ENCODE measurements at regions not wholly inside any gene's neighbourhood (a gene's known extent, or its start where the extent isn't known, plus 50 kb on each side); places are given as distances from the start of the nearest gene placed in this dataset.
"Not testable (repeated sequence)": the region's sequence is repeated elsewhere in the genome, so short reads cannot be mapped to it uniquely, and the experiment has no call there.

DNA sequence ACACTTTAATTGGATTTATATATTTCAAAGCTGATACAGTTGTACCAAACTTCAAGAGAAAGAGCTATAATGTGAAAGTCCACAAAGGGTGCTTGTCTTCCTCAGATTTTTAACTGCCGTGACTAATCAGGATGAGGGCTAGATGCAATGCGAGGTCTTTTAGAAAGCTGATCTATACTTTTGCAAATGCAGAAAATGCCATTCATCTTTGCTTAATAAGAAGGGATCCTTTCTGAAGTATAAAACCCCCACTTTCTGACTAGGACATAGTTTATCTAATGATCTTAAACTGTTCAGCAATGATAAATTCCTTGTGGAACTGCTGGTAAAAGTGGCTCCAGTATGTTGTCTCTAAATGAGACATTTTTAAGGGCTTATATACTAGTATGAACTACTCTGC, 102.7 kb upstream of the NGF start:
- TF ChIP-seq, protein P1, sequence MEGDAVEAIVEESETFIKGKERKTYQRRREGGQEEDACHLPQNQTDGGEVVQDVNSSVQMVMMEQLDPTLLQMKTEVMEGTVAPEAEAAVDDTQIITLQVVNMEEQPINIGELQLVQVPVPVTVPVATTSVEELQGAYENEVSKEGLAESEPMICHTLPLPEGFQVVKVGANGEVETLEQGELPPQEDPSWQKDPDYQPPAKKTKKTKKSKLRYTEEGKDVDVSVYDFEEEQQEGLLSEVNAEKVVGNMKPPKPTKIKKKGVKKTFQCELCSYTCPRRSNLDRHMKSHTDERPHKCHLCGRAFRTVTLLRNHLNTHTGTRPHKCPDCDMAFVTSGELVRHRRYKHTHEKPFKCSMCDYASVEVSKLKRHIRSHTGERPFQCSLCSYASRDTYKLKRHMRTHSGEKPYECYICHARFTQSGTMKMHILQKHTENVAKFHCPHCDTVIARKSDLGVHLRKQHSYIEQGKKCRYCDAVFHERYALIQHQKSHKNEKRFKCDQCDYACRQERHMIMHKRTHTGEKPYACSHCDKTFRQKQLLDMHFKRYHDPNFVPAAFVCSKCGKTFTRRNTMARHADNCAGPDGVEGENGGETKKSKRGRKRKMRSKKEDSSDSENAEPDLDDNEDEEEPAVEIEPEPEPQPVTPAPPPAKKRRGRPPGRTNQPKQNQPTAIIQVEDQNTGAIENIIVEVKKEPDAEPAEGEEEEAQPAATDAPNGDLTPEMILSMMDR (IDR thresholded peaks at IDR 0.05; ENCODE audit: low read depth, low read length, missing control alignments) = no peak
- H3K36me3 ChIP-seq (replicated peaks) = no peaks in the 10 kb centered on the region
- H3K4me3 ChIP-seq (ENCODE audit: low read depth, low read length) = no peak overlapping the region
- no peak overlapping the region for H3K27ac ChIP-seq
- H3K27me3 ChIP-seq (replicated peaks) = no peaks in the 10 kb centered on the region
- no peak for DNase-seq
- in situ Hi-C loops (cut with HindIII; ENCODE audit: low pct_ligation_motif_present, low sequenced_read_pairs) = no loop called here

DNA sequence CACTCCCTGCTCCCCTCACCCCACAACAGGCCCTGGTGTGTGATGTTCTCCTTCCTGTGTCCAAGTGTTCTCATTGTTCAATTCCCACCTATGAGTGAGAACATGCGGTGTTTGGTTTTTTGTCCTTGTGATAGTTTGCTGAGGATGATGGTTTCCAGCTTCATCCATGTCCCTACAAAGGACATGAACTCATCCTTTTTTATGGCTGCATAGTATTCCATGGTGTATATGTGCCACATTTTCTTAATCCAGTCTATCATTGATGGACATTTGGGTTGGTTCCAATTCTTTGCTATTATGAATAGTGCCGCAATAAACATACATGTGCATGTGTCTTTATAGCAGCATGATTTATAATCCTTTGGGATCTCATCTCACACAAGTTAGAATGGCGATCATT, 101.5 kb upstream of the NGF start:
- in situ Hi-C loops (cut with HindIII; ENCODE audit: low pct_ligation_motif_present, low sequenced_read_pairs); H3K27me3 ChIP-seq (replicated peaks); H3K27ac ChIP-seq; H3K36me3 ChIP-seq (replicated peaks); H3K4me3 ChIP-seq (ENCODE audit: low read depth, low read length); DNase-seq: not testable (repeated sequence)

DNA sequence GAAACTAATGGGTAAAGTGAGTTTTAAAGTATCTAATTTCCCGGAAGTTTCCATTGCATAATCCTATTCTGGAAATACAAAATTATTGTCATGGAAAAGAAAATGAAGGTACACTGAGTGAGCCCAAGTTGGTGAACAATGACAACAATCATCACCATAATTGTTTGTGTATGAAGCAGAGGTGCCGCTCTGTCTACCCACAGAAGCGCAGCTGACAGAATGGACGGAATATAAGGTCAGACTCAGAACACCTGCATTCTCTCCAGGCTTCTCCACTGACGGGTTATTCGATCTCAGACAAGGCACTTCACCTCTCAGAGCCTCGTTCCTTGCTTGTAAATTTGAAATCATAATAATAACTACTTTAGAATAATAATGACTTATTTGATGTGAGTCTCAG, 99.1 kb upstream of the NGF start:
- Histone ChIP-seq H3K36me3 (replicated peaks) (no peaks in the 10 kb centered on the region), H3K27ac (no peak overlapping the region), H3K4me3 (ENCODE audit: low read depth, low read length) (no peak overlapping the region), H3K27me3 (replicated peaks) (no peaks in the 10 kb centered on the region)
- TF ChIP-seq, protein P1 (IDR thresholded peaks at IDR 0.05; ENCODE audit: low read depth, low read length, missing control alignments) = no peak
- DNase-seq = no peak
- in situ Hi-C loops (cut with HindIII; ENCODE audit: low pct_ligation_motif_present, low sequenced_read_pairs) = no loop called here

DNA sequence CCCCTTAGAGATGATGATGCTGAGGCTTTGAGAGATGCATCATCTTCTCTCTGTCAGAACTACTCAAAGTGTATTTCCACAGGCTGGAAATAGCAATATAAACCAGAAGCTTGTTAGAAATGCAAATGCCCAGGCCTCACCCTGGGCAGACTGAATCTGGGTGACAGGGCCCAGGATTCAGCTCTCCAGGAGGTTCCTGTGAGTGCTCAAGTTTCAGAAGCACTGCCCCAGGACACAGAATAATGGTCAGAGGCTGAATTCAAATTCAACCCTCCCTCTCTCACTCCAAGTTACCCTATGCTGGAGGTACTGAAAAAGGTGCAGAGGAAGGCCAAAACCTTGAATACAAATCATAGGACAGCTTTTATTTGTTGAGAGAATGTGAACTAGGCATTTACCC, 98.5 kb upstream of the NGF start:
- no peak overlapping the region for H3K27ac ChIP-seq
- no peaks in the 10 kb centered on the region for H3K36me3 ChIP-seq (replicated peaks)
- in situ Hi-C loops (cut with HindIII; ENCODE audit: low pct_ligation_motif_present, low sequenced_read_pairs) = no loop called here
- no peaks in the 10 kb centered on the region for H3K27me3 ChIP-seq (replicated peaks)
- no peak overlapping the region for H3K4me3 ChIP-seq (ENCODE audit: low read depth, low read length)
- TF ChIP-seq, protein P1 (IDR thresholded peaks at IDR 0.05; ENCODE audit: low read depth, low read length, missing control alignments) = no peak
- no peak for DNase-seq

DNA sequence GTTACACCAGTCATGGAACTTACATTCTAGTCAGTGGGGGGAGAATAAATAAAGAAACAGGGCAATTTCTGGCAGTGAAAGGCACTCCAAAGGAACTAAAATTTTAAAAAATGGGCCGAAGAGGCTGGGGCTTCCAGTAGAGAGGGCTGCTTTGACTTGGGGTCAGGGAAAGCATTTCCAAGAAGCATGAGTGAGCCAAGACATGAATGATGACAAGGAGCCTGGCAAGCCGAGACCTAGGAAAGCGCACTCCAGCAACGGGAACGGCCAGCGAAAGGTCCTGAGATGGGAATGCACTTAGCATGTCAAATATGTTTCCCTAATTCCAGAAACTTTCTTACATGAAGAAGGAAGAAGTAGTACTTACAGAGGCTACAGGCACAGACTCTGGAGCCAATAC, 95.4 kb upstream of the NGF start:
- Histone ChIP-seq H3K27me3 (replicated peaks) (no peaks in the 10 kb centered on the region), H3K36me3 (replicated peaks) (no peaks in the 10 kb centered on the region), H3K27ac (no peak overlapping the region), H3K4me3 (ENCODE audit: low read depth, low read length) (no peak overlapping the region)
- no peak for DNase-seq
- in situ Hi-C loops (cut with HindIII; ENCODE audit: low pct_ligation_motif_present, low sequenced_read_pairs) = no loop called here
- TF ChIP-seq, protein P1 (IDR thresholded peaks at IDR 0.05; ENCODE audit: low read depth, low read length, missing control alignments) = no peak

DNA sequence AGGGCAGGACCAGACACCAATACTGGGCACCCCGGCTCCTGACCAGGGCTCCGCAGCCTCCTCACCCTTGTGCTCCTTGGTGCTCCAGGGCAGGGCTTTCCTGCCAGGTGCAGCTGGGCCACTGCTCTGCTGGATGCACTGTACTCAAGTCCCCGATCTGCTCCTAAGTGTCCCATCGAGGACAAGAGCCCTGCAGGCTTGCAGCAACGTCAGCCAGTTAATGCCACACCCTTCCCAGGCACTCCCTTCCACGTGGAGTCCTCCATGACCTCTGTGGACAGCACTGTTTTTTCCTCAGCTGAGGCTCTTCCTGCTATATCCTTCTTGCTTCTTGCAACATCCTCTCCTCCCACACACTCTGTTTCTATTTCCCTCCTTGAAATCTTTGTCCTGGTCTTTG, 94.0 kb upstream of the NGF start:
- H3K27ac ChIP-seq = no peak overlapping the region
- no peak overlapping the region for H3K4me3 ChIP-seq (ENCODE audit: low read depth, low read length)
- H3K27me3 ChIP-seq (replicated peaks) = no peaks in the 10 kb centered on the region
- no peaks in the 10 kb centered on the region for H3K36me3 ChIP-seq (replicated peaks)
- DNase-seq = peak; percentile 27
- in situ Hi-C loops (cut with HindIII; ENCODE audit: low pct_ligation_motif_present, low sequenced_read_pairs) = no loop called here
- TF ChIP-seq, protein P1 (IDR thresholded peaks at IDR 0.05; ENCODE audit: low read depth, low read length, missing control alignments) = no peak

Measured in brain microvascular endothelial cell (primary cell).